Activated naive CD4-positive, alpha-beta T cell (primary cell): ENCODE measurements at regions not wholly inside any gene's neighbourhood (a gene's known extent, or its start where the extent isn't known, plus 50 kb on each side); places are given as distances from the start of the nearest gene placed in this dataset.
"Not testable (repeated sequence)": the region's sequence is repeated elsewhere in the genome, so short reads cannot be mapped to it uniquely, and the experiment has no call there.

Experiments
- DNase-seq, 4 experiments: peaks; one replicate each; lab custom pipeline; 2025; lab: John Stamatoyannopoulos, UW

- not testable (repeated sequence) for DNase-seq
Measured at GRCh38 chr7:67916111-67916510, 919.5 kb downstream of the TYW1 start.

GRCh38 chr7:67916571-67917436 lies 920.2 kb downstream of the TYW1 start:
- DNase-seq, result no peak

DNA sequence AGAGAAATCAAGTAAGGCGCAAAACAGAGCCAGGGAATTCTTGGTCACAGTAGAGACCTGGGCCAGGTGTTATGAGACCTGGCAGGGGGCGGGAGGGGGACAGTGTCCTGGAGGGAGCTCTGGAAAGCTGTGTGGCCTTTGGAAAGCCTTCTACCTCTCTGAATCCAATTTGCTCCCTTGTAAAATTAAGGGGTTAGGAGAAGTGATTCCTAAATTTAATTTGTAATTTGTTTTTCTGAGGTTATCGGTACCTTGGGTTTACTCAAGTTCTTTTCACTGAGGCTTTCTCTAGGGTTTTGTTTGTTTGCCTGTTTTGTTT lies 920.8 kb downstream of the TYW1 start:
- DNase-seq, result no peak

GRCh38 chr7:67918158-67918557 lies 921.5 kb downstream of the TYW1 start:
- no peak for DNase-seq

GRCh38 chr7:67923286-67923685 lies 926.7 kb downstream of the TYW1 start:
- no peak for DNase-seq

DNA sequence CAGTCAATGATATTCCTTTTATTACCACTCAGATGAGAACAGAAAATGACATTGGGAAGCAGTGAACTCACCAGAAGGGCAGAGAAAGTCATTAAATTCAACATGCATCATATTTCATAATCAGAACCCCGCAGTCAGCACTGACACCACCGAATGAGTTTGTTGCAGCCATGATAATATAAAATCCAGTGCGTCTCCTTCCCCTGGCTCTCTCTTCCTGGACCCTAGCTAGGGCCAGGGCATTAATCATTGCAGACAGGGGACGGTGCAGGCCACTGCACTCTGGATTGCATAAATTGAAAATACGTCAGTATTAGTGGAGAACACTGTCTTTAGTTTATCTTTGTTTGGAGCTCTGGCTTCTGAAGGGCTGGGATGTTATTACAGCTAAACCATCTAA lies 931.5 kb downstream of the TYW1 start:
- no peak for DNase-seq

- DNase-seq, result not testable (repeated sequence)
Measured at GRCh38 chr7:67936447-67936846, 939.8 kb downstream of the TYW1 start.

DNA sequence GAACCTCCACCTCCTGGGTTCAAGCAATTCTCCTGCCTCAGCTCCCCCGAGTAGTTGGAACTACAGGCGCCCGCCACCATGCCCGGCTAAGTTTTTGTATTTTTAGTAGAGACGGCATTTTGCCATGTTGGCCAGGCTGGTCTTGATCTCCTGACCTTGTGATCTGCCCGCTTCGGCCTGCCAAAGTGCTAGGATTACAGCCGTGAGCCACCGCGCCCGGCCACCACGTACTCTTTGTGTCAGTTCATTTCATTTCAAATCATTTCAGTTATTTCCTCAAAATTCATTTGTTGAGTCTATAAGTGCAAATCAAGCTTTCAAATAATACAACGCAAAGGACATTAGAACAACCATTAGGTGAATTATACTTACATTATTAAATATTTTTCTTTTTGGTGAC lies 943.8 kb downstream of the TYW1 start:
- no peak for DNase-seq

- DNase-seq, result no peak
Measured at GRCh38 chr7:67947191-67947590, 950.6 kb downstream of the TYW1 start.

DNA sequence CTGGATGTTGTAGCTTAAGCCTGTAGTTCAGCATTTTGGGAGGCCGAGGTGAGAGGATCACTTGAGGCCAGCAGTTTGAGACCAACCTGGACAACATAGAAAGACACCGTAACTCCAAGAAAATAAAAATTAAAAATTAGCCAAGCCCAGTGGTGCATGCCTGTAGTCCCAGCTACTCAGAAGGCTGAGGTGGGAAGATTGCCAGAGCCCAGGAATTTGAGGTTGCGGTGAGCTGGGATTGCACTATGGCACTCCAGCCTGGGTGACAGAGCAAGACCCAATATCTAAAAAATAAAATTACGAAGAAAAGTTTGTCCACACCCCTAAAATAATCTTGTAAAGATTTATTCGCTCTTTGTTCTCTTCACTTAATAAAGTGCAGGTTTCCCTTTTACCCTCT lies 951.0 kb downstream of the TYW1 start:
- no peak for DNase-seq

GRCh38 chr7:67950321-67951083 lies 953.9 kb downstream of the TYW1 start:
- DNase-seq, result no peak

DNA sequence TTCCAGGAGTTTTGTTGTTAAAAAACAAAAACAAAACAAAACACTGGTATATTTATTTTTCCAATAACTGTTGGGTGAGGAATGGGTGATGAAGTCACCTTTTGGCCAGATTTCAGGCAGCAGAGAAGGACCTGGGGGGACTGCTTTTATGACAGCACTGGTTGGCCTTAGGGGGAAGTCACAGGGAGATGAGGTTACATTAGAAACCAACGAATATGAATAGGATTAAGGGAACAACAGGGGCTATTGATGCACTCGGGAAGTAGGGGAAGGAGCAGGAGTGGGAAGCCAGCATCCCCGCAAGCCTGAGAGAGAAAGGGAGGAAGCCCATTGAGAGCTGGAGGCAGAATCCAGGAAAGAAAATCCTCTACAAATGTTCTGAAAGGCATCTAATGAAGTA lies 958.4 kb downstream of the TYW1 start:
- no peak for DNase-seq

DNA sequence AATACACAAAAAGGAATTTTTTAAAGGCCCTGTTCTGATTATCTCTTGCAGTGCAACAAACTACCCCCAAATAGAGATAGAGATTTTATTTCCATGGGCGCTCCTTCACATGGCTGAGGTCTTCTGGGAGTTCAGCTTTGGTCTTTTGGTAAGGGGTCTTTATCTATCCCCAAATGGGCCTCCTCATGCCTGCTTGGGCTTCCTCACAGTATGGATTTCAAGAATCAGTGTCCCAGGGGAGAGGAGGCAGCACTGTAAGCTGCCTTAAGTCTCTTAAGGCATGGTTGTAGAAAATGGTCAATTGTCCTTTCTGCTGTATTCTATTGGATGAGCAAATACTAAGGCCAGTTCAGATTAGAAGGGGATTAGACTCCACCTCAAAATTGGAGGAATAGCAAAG lies 966.2 kb downstream of the TYW1 start:
- no peak for DNase-seq

- no peak for DNase-seq
Measured at GRCh38 chr7:67976490-67976889, 979.9 kb downstream of the TYW1 start.

DNA sequence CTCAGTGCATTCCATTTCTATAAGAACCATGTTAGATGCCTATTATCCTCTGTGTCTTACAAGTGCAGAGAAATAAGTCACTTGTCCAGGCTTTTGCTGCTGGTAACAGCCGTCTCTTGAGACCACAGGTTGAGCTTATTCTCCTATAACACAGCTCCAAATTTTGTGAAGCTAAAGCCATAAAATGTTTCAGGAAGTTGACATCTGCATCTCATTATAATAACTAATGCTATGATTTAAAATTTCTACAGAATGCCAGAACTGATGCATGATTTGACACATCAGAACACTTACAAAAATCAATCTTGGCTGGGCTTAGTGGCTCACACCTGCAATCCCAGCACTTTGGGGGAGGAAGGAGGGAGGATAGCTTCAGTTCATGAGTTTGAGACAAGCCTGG lies 986.9 kb downstream of the TYW1 start:
- DNase-seq, result no peak

- DNase-seq, result no peak
Measured at GRCh38 chr7:67984326-67984725, 987.7 kb downstream of the TYW1 start.

DNA sequence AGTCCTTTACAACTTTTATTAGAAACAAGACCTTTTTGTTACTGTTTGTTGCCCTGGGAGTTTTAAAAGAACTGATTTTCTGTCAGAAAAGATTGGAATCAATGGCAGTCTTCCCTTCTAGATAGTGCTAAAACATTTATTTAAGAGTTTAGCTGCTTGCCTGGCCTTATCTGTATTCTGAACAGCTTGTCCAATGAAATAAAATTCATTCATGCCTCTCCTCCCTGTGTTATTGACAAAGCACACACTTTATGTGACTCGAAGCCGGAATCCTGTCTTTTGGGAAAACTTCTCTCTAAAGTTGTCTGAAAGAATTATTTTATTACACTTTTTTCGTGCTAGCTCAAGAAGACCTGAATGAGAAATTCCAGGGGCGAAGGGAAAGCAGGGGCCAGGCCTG lies 992.5 kb downstream of the TYW1 start:
- DNase-seq, result no peak

DNA sequence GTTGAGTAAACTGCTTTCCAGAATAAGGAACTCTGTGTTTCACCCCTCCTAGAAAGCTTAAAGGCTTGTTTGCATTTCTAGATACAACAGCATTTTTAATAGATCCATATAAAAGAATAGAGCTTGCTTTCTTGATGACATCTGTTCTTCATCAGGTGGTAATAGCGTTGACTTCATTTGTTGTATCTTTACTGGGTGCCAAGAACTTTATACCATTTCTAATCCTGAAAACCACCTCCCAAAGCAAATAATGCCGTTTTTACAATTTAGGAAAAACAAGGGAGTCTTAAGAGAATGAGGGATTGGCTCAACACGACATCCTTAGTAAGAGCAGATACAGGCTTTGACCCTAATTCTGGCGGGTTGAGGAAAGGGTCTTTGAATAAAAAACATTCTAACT lies 993.4 kb downstream of the TYW1 start:
- DNase-seq, result no peak

GRCh38 chr7:67990716-67991115 lies 994.1 kb downstream of the TYW1 start:
- no peak for DNase-seq

DNA sequence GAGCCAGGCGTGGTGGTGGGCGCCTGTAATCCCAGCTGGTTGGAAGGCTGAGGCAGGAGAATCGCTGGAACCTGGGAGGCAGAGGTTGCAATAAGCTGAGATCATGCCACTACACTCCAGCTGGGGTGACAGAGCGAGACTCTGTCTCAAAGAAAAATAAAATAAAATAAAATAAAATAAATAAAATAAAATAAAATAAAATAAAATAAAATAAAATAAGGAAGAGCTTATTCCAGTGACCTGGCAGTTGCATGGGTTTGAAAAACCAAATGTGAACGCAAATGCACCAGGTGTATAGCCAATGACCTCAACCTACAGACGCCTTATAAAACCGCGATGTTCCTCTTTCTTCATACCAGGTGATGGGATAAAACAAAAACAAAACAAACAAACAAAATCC lies 995.7 kb downstream of the TYW1 start:
- no peak for DNase-seq

- DNase-seq, result no peak
Measured at GRCh38 chr7:68005992-68006391, 1009.4 kb downstream of the TYW1 start.

DNA sequence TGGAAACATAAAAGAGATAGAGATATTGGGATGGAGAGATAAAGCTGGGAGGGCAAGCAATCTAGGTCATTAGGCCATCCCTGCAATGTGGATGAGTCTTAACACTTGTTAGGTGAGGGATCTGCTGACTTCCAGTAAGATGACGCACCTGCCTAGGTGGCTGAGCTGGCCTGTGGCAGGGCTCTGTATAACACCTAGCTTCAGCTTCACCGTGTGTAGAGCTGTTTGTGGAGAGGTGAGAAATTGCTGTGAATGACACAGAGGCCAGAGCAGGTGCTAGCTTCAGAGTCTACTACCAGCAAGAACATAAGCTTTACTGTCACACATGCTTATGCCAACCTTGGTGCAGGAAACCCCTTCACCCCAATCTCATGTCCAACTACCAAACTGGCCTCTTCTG lies 1010.0 kb downstream of the TYW1 start:
- no peak for DNase-seq

- no peak for DNase-seq
Measured at GRCh38 chr7:68009716-68010115, 1013.1 kb downstream of the TYW1 start.
